ENCODE measurements at regions not wholly inside any gene's neighbourhood (a gene's known extent, or its start where the extent isn't known, plus 50 kb on each side); places are given as distances from the start of the nearest gene placed in this dataset.

DNA sequence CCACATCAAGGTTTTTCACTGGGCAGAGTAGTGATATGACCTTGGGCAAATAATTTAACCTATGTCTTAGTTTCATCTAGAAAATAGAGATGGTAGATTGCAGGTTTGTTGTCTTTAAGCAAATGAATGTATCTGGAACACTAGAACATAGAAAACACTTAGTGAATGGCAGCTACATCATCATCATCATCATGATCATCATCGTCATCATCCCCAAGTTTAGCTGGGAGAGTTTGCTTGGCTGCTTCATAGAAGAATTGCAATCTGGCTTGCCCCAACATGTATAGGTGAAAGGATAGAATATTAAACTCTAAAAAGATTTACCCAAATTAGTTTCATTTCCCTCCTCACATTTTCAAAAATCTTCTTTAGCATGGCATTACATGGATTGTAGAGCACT is 91.3 kb upstream of the TMEM260 start:
- ChIA-PET POLR2A (no interaction called here), CTCF (interaction anchor here (1.2 to 7.4 kb wide), 5 partner anchors 9 to 1042 kb away, joined by 4 to 84 read pairs (median 8); no protein-coding TSS in a partner anchor)
- no peak for TF ChIP-seq CTCF (IDR thresholded peaks at IDR 0.05; ENCODE audit: control extremely low read depth, extremely low read depth, low read depth, missing control alignments)
- no peak for DNase-seq (ENCODE audit: extremely low spot score)

- peak; percentile 36 for TF ChIP-seq CTCF (IDR thresholded peaks at IDR 0.05; ENCODE audit: control extremely low read depth, extremely low read depth, low read depth, missing control alignments)
- DNase-seq (ENCODE audit: extremely low spot score) = no peak
- CTCF ChIA-PET = interaction anchor here (0.6 to 7.4 kb wide), 44 partner anchors 10 to 1380 kb away, joined by 3 to 84 read pairs (median 4); no protein-coding TSS in a partner anchor
- POLR2A ChIA-PET = interaction anchor here (0.6 kb wide), 1 partner anchor 1271 kb away, joined by 3 read pairs; no protein-coding TSS in a partner anchor
Observed at GRCh38 chr14:56490379-56490778, 89.2 kb upstream of the TMEM260 start.

DNA sequence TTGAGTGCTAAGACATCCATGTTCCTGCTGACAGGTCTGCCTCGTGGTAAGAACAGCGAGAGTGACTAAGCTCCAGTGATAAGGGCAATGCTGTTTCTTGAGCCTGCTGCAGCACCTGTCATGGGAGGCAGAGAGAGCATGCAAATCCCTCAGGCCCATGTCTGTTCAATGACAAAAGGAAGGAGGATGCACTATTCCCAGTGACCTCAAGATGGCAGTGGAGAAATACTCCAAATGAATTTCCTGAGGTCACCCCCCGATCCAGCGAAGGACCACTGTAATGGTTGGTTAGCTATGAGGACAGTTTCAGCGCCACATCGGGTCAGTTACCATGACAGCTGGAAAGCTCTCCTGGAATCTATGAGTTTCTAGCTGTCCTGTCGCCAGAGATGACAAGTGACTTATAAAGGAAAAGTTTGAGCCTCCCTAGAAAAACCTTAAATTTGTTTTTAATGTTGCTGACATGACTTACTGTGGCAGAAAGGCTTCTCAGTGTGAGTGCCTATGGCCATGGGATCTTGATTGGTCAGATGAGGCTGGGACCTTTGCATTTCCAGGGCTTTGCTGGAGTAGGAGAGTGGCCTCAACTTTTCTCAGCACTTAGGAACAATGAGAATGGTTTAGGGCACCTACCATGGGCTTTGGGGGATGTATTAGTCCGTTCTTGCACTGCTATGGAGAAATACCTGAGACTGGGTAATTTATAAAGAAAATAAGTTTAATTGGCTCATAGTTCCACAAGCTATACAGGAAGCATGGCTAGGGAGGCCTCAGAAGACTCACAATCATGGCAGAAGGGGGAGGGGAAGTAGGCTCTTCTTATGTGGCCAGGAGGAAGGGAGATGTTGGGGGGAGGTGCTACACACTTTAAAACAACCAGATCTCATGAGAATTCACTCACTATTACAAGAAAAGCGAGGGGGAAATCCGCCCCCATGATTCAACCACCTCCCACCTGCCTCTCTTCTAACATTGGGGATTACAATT is 88.0 kb upstream of the TMEM260 start:
- CTCF ChIA-PET = interaction anchor here (0.6 to 7.4 kb wide), 46 partner anchors 9 to 1581 kb away, joined by 3 to 84 read pairs (median 4); no protein-coding TSS in a partner anchor
- DNase-seq (ENCODE audit: extremely low spot score) = peak; percentile 18
- peak; percentile 70 for TF ChIP-seq CTCF (IDR thresholded peaks at IDR 0.05; ENCODE audit: control extremely low read depth, extremely low read depth, low read depth, missing control alignments)
- POLR2A ChIA-PET = interaction anchor here (0.6 kb wide), 1 partner anchor 1272 kb away, joined by 3 read pairs; no protein-coding TSS in a partner anchor

DNA sequence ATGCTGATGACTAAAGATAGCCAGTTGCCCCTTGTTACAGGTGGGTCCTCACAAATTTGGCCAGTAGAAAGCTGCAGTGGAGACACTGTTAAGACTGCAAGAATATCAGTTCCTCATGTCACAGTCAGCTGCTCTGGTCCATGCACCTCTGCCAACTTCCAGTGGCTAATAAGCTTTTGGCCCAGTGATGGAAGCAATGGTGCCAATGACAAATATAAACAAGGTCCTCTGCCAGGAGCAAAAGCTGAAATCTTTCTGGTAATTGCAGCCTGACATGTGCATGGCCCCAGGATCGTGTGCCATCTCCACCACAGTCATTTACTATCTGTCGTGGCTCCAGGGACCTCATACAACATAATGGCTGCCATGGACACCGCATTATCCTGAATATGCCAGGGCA is 85.4 kb upstream of the TMEM260 start:
- no peak for TF ChIP-seq CTCF (IDR thresholded peaks at IDR 0.05; ENCODE audit: control extremely low read depth, extremely low read depth, low read depth, missing control alignments)
- ChIA-PET CTCF (interaction anchor here (0.9 to 1.3 kb wide), 3 partner anchors 12 to 823 kb away, joined by 3 read pairs; no protein-coding TSS in a partner anchor), POLR2A (no interaction called here)
- DNase-seq (ENCODE audit: extremely low spot score) = no peak

DNA sequence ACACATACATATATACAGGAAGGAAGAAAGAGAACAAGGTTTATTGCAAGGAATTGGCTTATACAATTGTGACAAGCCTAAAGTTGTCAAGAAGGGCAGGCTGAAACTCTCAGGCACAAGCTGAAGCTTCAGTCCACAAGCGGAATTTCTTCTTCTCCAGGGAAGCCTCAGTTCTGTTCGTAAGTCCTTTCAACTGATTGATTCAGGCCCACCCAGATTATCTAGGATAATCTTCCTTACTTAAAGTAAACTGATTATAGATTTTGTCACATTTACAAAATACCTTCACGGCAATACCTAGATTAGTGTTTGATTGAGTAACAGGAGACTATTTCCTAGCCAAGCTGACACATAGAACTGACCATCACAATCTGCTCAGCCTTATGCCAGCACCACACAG is 81.5 kb upstream of the TMEM260 start:
- ChIA-PET CTCF (no interaction called here), POLR2A (no interaction called here)
- no peak for TF ChIP-seq CTCF (IDR thresholded peaks at IDR 0.05; ENCODE audit: control extremely low read depth, extremely low read depth, low read depth, missing control alignments)
- DNase-seq (ENCODE audit: extremely low spot score) = no peak

DNA sequence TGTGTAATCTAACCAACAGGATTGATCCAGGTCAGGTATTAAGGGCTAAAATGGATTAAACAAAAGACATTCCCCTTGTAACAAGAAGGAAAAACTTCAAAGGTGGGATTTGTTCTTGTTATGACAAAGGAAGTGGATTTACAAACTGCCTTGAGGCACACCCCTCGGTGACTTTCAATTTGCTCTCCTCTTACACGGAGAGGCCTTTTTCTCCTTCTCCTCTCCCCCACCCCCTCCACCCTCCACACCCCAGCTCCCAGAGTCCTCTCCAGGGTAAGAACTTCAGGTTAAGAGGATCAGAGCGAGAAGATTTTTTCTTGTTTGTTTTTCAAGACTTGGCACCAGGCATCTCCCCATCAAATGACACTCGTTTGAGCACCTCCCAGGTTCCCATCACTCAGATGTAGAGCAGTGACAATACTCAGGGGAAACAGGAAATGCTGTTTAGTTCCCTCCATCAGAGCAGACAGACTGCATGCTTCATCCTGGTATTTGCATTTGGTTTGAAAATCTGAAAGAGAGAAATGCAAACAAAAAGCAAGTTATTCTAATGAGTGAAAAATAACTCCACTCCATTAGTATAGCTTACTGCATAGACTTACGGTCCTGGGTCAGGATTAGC is 77.6 kb upstream of the TMEM260 start:
- CTCF ChIA-PET = no interaction called here
- no peak for DNase-seq (ENCODE audit: extremely low spot score)
- no peak for TF ChIP-seq CTCF (IDR thresholded peaks at IDR 0.05; ENCODE audit: control extremely low read depth, extremely low read depth, low read depth, missing control alignments)
- POLR2A ChIA-PET = no interaction called here

All from GM10248 (cell line).